ENCODE measurements at regions not wholly inside any gene's neighbourhood (a gene's known extent, or its start where the extent isn't known, plus 50 kb on each side); places are given as distances from the start of the nearest gene placed in this dataset.

DNA sequence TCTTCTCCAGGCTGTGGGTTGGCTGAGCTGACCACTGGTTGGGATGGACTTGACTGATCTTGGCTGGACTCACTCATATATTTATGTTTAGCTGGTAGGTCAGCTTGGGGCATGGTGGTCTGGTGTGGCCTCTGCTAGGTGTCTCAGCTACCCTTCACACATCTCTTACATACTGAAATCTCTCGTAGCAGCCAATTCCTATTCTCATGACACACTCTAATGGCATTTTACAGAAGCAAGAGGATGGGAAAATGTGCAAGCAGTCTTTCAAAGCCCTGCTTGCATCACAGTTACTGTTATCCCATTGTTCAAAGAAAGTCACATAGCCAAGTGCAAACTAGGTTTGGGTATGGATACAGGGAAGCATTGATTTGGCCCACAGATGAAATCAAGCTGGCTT lies 55.5 kb upstream of the PCDH18 start:
- H3K4me1 Mint-ChIP-seq (ENCODE audit: low read depth), result no peaks in the 10 kb centered on the region
- H3K4me3 Mint-ChIP-seq, result no peak overlapping the region
- intact Hi-C loops (cut with micrococcal nuclease), result no loop called here
- H3K9me3 Mint-ChIP-seq, result no peaks in the 10 kb centered on the region
- H3K27ac Mint-ChIP-seq, result no peak overlapping the region
- H3K36me3 Mint-ChIP-seq (ENCODE audit: low read depth), result no peaks in the 10 kb centered on the region
- H3K27me3 Mint-ChIP-seq, result no peaks in the 10 kb centered on the region

DNA sequence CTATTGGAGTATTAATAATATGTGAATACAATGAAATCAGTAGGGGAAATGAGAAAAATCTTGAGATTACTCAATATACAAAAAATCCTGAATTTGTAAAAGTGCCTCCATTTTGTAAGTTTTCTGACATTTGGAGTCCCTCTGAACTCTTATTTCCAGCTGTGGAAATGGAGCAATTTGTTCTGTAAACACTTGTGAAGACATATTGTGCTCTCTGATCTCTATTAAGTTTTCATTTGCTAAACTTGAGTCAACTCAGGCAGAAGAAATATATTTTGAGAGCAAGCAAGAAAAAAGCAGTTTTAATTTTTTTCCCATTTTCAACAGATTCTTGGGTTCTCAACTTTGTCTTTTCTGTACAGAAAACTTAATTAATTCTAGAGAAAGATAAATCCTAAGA lies 51.4 kb upstream of the PCDH18 start:
- Mint-ChIP-seq H3K4me1 (ENCODE audit: low read depth) (no peaks in the 10 kb centered on the region), H3K36me3 (ENCODE audit: low read depth) (no peaks in the 10 kb centered on the region), H3K4me3 (no peak overlapping the region), H3K9me3 (no peaks in the 10 kb centered on the region), H3K27ac (no peak overlapping the region), H3K27me3 (no peaks in the 10 kb centered on the region)
- intact Hi-C loops (cut with micrococcal nuclease), result no loop called here

Measured in dendritic cell treated with granulocyte-macrophage colony-stimulating factor and Interleukin-4, amounts not matched to agents 40 ng/mL and 50 ng/mL, for 4 days (primary cell).